Stimulated activated CD4-positive, alpha-beta T cell treated with anti-CD3 and anti-CD28 coated beads, TNF-alpha, amount 100 ng/mL, for 24 hours (primary cell): ENCODE measurements at regions not wholly inside any gene's neighbourhood (a gene's known extent, or its start where the extent isn't known, plus 50 kb on each side); places are given as distances from the start of the nearest gene placed in this dataset.
"Not testable (repeated sequence)": the region's sequence is repeated elsewhere in the genome, so short reads cannot be mapped to it uniquely, and the experiment has no call there.

Source experiments
- DNase-seq, 3 experiments: peaks; one replicate each; pipeline ENCODE4 v3.0.0-alpha.2; 2020; ENCODE audit warnings: low read depth in 3 of 3

DNA sequence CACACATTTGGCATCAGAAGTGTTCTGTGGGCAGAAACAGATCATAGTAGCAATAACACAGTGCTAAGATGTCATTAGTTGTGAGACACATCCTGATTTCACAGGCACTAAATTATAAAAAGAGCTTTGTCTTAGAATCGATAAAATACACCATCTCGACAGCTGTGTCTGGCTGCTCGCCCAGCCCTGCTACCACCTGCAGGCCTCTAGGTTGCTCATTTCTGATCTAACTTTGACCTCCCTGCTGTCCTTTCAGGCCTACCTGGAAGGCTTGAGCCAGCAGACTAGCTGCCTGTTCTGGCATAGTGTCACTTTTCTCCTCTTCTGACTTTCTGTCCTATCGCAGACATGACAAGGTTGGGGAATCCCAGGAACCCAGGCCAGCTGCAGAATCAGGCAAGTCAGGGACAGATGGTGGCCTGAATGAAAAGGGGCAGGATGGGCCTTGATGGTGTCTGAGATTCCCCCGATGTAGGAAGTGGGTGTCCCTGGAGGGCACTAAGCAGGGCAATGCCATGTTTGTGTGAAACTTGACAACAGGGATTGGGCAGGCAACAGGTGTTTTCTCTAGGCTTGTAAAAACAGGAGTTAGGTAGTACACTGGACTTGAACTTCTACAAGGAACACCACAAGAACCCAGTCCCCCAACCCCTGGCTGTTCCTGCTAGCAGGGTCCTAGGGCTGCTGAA is 66.6 kb upstream of the RHOU start:
- DNase-seq = no peak

DNA sequence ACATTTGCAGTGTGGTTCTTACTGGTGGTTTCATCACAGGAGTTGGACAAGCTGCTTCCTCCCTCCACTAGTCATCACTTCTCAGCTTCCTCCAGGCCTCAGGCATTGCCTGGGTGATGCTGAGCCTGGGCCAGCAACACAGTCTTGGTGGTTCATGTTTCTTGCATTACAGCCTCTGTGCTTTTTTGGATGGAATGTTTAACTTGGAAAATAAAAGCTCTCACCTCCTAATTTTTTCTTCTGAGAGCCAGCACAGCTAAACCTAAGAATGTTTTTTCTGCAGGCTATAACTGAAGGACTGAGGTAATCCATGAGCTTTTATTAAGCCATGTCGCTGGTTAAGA is 66.1 kb upstream of the RHOU start:
- DNase-seq = no peak

DNA sequence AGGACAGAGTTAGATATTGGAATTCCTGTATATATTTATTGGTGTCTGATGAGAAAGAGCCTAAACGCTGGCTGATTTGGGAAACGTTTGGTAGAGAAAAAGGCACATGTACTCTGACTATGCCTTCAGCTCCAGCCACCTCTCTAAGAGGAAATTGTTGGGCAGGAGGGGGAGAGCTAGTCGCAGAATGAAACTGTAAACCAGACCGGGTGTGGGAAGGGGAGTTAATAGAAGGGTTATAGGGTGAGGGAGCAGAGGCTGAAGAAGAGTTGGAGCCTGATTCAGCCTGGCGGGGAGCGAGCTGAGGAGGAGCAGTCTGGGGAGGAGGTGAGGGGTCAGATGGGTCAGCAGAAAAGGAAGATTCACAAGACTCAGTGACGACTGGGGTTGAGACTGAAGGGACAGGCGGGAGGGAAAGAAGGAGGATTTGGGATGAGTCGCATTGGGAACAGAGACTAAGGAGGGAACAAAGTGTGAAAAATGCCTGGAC is 54.2 kb upstream of the RHOU start:
- not testable (repeated sequence) for DNase-seq

- no peak for DNase-seq
Observed at GRCh38 chr1:228683428-228683827, 51.9 kb upstream of the RHOU start.

DNA sequence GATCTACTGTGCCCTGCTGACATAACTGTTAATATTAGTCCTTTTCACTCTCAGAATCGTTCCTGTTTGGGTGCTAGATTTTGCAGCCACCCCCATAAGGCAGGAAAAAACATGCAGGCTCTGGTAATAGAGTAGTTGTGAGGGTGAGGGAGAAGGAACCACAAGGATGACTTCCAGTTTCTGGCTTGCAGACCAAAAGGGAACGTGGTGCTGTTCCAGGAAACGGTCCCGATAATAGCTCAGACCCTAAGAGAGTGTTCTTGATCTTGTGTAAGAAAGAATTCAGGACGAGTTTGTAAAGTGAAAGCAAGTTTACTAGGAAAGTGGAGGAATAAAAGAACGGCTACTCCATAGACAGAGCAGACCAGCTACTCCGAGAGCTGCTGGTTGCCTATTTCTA is 50.7 kb upstream of the RHOU start:
- no peak for DNase-seq

DNA sequence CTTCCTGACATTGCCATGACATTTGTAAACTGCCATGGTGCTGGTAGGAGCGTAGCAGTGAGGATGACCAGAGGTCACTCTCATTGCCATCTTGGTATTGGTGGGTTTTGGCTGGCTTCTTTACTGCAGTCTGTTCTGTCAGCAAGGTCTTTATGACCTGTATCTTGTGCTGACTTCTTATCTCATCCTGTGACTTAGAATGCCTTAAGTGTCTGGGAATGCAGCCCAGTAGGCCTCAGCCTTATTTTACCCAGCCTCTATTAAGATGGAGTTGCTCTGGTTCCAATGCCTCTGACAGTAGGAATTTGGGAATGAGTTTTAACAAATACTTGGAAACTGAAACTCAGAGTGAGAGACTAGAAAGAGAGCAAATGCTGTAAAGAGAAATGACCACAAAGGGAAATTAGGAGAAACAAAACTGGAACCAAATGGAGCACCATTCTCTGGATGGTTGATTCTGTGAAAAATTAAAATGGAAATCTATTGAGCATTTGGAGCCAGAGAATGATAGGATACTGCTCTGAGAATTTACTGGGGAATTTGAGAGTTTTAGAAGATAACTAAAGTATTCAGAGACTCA is 50.1 kb upstream of the RHOU start:
- no peak for DNase-seq
